NCI-H2227 (cell line): ENCODE measurements at regions not wholly inside any gene's neighbourhood (a gene's known extent, or its start where the extent isn't known, plus 50 kb on each side); places are given as distances from the start of the nearest gene placed in this dataset.

ENCODE experiments used
- DNase-seq: peaks from one replicate; lab custom pipeline; 2025; ENCODE audit not compliant: unreplicated experiment; lab: John Stamatoyannopoulos, UW

- no peak for DNase-seq
These were observed 86.3 kb upstream of the TMPRSS2 start for GRCh38 chr21:41594268-41594667.

DNA sequence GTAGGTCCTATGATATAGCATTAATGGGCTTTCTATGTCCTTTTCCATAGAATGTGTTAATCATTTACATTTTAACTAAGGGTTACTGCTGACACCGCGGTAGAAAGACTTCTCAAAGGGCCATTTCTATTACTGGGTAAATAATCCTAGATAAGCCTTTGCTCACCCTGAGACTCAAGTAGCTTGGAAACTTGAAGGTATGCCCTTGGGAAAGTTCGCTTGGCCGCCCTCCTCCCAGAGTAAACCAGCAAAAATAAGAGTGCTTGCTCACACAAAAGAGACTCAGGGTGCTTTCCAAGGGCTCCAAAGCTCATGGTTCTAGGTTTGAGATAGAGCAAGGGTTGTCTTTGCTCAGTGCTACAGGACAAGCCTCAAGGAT lies 85.8 kb upstream of the TMPRSS2 start:
- no peak for DNase-seq

GRCh38 chr21:41593051-41593759 lies 85.2 kb upstream of the TMPRSS2 start:
- DNase-seq, result no peak

- no peak for DNase-seq
These were observed 81.7 kb upstream of the TMPRSS2 start for GRCh38 chr21:41589620-41590175.

DNA sequence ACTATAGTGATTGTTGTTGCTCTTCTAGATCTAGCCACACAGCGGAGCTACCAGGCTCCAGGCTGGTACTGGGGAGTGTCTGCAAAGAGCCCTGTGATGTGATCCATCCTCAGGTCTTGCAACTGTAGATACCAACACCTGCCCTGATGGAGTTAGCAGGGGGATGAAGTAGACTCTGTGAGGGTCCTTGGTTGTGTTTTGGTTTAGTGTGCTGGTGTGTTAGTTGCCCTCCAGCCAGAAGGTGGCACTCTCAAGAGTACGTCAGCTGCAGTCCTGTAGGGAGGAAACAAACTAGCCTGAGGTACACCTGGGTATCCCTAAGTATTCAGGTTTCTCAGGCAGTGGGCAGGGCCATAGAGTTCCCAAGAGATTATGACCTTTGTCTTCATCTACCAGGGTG lies 81.2 kb upstream of the TMPRSS2 start:
- DNase-seq, result no peak

GRCh38 chr21:41585199-41585994 lies 77.4 kb upstream of the TMPRSS2 start:
- DNase-seq, result no peak

DNA sequence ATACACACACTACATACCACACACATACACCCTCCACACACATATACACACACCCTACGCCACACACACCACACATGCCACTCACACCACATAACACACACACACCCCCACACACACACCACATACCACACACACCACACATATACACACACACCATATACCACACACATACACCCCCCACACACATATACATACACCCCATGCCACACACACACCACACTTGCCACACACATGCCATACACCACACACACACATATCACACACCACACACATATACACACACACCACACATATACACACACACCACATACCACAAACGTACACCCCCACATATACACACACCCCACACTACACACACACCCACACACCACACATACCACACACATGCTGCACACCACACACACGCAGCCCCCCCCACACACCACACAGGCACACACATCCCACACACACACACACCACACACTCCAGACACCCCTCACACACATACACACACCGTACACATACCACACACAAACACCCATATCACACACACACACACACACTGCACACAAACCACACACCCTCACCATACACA lies 76.7 kb upstream of the TMPRSS2 start:
- no peak for DNase-seq

GRCh38 chr21:41583274-41583790 lies 75.4 kb upstream of the TMPRSS2 start:
- no peak for DNase-seq

DNA sequence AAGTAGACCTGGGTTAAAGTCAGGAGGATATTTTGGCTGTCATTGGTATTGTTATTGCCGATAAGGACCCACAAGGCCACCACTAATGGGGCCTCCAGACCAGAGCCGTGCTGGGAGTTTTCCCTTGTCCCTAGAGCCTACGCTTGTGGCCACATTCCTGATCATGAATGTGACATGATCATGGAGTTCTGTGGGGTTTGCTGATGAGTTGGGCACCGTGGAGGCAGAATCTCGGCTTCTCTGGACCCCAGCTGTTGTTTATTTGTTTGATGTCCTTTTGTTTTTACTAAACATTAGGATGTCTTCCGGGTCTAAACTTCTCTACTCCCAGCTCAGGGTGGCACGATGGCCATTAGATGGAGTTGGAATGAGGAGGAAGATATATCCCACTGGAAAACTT lies 74.9 kb upstream of the TMPRSS2 start:
- DNase-seq, result no peak

DNA sequence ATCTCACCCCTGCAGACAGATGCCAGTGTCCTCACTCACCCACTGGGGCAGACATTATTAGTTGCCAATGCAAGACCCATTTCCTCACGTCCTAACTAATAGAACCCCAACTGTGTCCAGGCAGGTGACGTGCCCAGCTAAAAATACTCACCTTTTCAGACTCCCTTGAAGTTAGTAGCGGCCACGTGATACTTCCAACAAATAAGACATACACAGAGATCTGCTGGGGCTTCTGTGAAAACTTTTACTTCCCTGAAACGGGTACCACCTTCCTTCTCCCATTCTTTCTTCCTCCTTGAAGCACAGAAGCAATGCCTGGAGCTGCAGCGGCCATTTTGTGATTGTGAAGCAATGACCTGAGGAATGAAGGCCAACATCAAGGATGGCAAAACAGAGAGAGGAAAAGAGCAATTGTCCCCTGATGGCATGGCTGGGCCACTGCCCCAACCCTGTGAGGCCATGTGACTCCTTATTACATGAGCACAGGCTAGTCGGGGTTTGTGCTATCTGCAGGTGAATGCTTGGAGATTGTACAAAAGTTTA lies 74.4 kb upstream of the TMPRSS2 start:
- DNase-seq, result no peak

DNA sequence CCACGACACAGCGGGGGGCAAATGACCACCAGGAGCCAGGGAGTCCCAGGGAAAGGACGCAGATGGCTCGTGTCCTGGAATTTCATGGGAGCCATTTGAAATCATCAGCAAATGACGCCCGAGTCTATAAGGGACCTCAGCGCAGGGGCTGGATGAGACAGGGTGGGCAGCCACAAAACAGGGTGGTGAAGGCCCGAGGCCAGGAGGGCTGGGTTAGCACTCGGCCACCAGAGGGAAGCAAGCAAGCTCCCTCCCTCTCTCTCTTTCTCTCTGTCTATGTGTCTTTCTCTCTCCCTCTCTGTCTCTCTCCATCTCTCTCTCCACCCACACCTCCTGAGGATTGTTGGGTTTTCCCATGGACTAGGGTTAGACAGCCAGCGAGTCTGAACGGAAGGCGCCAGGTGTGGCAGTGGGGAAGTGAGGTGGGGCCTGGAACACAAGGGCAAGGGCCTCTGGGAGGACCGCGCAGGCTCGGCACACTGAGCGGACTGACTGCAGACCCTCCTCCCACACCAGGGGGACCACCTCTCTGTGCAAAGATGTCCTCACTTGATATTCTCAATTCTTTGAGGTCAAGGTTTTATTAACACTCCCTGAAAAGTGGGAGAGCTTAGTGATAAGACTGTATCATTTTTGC lies 73.8 kb upstream of the TMPRSS2 start:
- no peak for DNase-seq

DNA sequence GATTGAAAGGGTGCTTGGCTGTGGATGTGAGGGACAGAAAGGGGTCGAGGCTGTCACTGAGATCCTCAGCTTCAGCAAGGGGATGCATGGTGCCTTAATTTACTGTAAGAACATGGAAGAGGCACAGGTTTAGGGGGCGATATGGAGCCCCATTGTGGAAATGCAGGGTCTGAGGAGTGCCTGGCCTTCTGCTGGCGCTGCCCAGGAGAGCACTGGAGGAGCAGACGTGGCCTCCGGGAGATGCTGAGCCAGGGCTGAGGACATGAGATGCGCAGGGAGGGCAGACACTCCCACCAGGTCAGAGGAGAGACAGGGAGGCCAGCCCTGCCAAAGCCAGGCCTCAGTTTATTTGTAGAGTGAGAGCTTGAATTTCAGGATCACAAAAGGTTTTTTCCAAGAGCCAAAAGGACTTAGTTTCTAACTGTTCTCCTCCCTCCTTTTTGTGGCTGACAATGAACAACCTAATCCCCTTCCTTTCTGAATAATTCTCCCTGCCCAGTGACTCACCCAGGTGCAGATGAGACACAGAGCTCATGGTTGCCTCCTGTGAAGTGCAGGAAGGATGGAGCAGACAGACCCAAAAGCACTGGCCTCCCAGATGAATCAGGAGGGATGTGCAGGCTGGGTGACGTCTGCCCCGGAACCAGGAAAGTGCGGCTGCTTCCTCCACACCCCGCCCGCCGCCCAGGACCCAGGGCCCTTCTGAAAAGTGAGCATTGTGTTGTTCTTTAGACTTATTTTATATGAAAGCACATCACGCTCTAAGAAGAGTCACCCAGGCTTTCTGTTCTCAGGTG lies 73.0 kb upstream of the TMPRSS2 start:
- no peak for DNase-seq

GRCh38 chr21:41579692-41580091 lies 71.7 kb upstream of the TMPRSS2 start:
- DNase-seq, result no peak

- no peak for DNase-seq
These were observed 70.8 kb upstream of the TMPRSS2 start for GRCh38 chr21:41578716-41579115.

GRCh38 chr21:41578083-41578482 lies 70.1 kb upstream of the TMPRSS2 start:
- DNase-seq, result no peak

GRCh38 chr21:41576013-41576615 lies 68.2 kb upstream of the TMPRSS2 start:
- no peak for DNase-seq

DNA sequence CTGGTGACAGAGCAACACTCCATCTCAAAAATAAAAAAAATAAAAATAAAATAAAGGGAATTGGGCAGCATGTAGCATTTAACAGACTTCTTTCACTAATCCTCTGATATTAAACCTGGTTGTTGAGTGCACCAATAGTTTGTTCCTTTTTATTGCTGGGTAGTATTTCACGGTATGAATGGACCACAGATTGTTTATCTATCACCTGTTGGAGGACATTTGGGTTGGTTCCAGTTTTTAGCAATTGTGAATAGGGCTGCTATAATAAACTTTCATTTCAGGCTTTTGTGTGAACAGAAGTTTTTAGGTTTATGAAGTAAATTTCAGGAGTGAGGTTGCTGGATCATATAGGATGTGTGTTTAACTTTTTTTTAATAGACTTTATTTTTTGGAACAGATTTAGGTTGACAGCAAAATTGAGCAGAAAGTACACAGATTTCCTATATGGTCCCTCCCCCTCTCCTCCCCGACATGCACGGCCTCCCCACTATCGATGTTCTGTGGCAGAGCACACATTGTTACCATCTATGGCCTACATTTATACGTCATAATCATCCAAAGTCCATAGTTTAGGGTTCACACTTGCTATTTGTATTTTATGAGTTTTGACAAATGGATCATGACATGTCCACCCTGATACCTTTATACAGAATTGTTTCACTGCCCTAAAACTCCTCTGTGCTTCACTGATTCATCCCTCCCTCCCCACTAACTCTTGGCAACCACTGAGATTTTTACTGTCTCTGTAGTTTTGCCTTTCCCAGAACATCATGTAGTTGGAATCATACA lies 66.1 kb upstream of the TMPRSS2 start:
- no peak for DNase-seq

DNA sequence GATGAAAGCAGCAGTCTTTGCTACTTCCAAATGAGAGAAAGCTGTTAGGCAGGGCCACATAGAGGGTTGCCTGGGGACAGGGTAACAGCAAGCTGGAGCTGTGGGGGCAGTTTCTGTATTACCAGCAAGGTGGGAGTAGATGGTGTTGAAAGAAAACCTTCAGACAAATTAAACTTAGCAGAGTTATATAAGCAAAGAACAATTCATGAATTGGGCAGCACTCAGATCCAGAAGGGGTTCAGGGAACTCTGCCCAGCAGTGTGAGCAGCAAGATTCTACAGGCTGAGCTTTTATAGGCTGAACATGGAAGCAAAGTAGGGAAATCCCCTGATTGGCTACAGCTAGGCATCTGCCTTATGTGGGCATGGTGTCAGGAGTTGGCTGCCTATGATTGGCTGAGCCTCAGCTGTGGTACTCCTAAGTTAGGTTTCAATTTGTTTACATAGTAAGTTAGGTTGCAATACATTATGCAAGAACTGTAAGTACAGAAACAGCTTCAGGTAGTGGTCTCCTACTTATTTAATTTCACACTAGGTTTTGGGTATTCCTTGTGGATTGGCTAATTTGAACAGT lies 64.1 kb upstream of the TMPRSS2 start:
- DNase-seq, result no peak
